ENCODE measurements at regions not wholly inside any gene's neighbourhood (a gene's known extent, or its start where the extent isn't known, plus 50 kb on each side); places are given as distances from the start of the nearest gene placed in this dataset.

DNA sequence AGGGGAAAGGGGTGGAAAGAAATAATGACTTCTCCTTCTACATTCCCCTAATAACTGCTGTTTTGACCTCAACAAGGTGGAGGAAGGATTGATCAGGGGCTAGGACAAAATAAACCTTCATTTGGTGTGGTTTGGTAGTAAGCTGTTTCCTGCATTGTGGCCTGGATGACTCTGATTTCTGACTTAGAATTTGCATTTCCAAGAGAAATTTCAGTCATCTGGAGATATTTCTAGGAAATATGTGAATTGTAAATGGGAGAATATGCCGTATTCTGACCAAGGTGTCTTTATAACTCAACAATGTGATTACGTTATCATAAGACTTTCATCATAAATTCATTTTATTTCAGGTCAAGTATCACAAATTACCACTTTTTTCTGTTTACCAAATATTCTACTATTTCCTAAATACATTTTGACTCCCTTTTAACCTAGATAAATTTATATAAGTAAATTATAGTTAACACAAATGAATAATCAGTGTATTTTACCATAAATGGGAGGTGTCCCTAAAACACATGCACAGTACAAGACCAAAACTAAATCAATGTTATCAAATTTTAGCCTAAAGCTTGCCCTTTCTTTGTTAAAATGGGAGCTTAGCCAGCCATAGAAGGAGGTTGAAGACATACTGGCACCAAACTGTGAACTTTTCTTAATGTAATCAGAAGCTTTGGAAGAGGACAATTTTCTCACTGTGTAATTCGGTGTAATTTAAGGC, 828.8 kb downstream of the TMTC2 start:
- no TSS peak for BruUV-seq (replicated peaks)
- Histone ChIP-seq H2BK5ac (ENCODE audit: low read depth, low read length, poor library complexity, severe bottlenecking) (no peak overlapping the region), H2AFZ (replicated peaks; ENCODE audit: low read length, poor library complexity) (no peak overlapping the region), H2BK20ac (ENCODE audit: low read depth, low read length) (no peak overlapping the region), H3K56ac (ENCODE audit: extremely low read depth, insufficient read depth, low read length) (no peak overlapping the region), H2BK15ac (ENCODE audit: low read depth, low read length) (no peak overlapping the region), H3K9ac (ENCODE audit: low read depth, low read length) (no peak overlapping the region), H3K4me1 (ENCODE audit: control insufficient read depth, insufficient read depth, low read length) (no peaks in the 10 kb centered on the region), H3K9me1 (ENCODE audit: insufficient read depth, low read length) (no peaks in the 10 kb centered on the region), H4K8ac (ENCODE audit: low read depth in 2 of 2, low read length in 2 of 2) (no peak overlapping the region), H2BK120ac (ENCODE audit: low read depth, low read length) (no peak overlapping the region), H3K27ac (ENCODE audit: insufficient read depth, low read length) (no peak overlapping the region), H4K20me1 (ENCODE audit: insufficient read depth, low read length) (no peaks in the 10 kb centered on the region), H3K9me3 (ENCODE audit: control insufficient read depth, insufficient read depth, low read length) (peaks cover 2% of the 10 kb centered on the region; the same call in 1 of the 2 replicates), H3K4me3 (ENCODE audit: insufficient read depth, low read depth, low read length) (no peak overlapping the region), H2AK5ac (ENCODE audit: low read depth, low read length) (no peak overlapping the region), H4K5ac (ENCODE audit: low read depth, low read length) (no peak overlapping the region), H3K79me1 (ENCODE audit: low read depth in 1 of 2, low read length in 2 of 2) (no peaks in the 10 kb centered on the region), H4K91ac (ENCODE audit: insufficient read depth, low read depth, low read length) (no peak overlapping the region), H3K36me3 (ENCODE audit: control insufficient read depth, insufficient read depth, low read length) (no peaks in the 10 kb centered on the region), H3K14ac (replicated peaks; ENCODE audit: low read depth, low read length) (no peak overlapping the region), H3K4me2 (ENCODE audit: low read depth, low read length) (no peak overlapping the region), H3K23ac (ENCODE audit: low read depth, low read length) (no peak overlapping the region), H3K18ac (ENCODE audit: low read depth, low read length) (no peak overlapping the region), H3K27me3 (ENCODE audit: control insufficient read depth, insufficient read depth, low read length) (no peaks in the 10 kb centered on the region), H2AK9ac (replicated peaks; ENCODE audit: low read depth, low read length, poor library complexity) (no peak overlapping the region), H3K4ac (ENCODE audit: low read depth, low read length) (no peak overlapping the region)
- ChIA-PET POLR2A (ENCODE audit: unreplicated experiment) (no interaction called here), CTCF (no interaction called here)
- no CpG with 5 or more reads among the region's 3 CpGs for WGBS, 2 experiments (ENCODE audit: extremely low coverage in 2 of 2, insufficient read length in 1 of 2)
- intact Hi-C loops (cut with micrococcal nuclease), result no loop called here
- in situ Hi-C loops (cut with MboI; ENCODE audit: low sequenced_read_pairs), result no loop called here
- DNase-seq (no peak), ATAC-seq (ENCODE audit: low read depth) (no peak)
- no peak for TF ChIP-seq MXI1 (IDR thresholded peaks at IDR 0.05; ENCODE audit: borderline replicate concordance, low read depth, low read length)
- TF ChIP-seq, protein P1, sequence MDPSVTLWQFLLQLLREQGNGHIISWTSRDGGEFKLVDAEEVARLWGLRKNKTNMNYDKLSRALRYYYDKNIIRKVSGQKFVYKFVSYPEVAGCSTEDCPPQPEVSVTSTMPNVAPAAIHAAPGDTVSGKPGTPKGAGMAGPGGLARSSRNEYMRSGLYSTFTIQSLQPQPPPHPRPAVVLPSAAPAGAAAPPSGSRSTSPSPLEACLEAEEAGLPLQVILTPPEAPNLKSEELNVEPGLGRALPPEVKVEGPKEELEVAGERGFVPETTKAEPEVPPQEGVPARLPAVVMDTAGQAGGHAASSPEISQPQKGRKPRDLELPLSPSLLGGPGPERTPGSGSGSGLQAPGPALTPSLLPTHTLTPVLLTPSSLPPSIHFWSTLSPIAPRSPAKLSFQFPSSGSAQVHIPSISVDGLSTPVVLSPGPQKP (IDR thresholded peaks at IDR 0.05; ENCODE audit: borderline replicate concordance, low read depth, low read length), result no peak
- no peak for TF ChIP-seq MAZ (IDR thresholded peaks at IDR 0.05; ENCODE audit: borderline replicate concordance, low read depth, low read length)
- TF ChIP-seq RAD21 (IDR thresholded peaks at IDR 0.05; ENCODE audit: low read length), result no peak
- TF ChIP-seq NFE2L2 (IDR thresholded peaks at IDR 0.05; ENCODE audit: low read depth, low read length), result no peak
- no peak for TF ChIP-seq FOS (IDR thresholded peaks at IDR 0.05; ENCODE audit: low read depth, low read length)
- TF ChIP-seq RCOR1 (IDR thresholded peaks at IDR 0.05; ENCODE audit: insufficient replicate concordance, low read length), result no peak
- no peak for TF ChIP-seq CHD1 (IDR thresholded peaks at IDR 0.05; ENCODE audit: low read depth, low read length)
- TF ChIP-seq, protein P2, sequence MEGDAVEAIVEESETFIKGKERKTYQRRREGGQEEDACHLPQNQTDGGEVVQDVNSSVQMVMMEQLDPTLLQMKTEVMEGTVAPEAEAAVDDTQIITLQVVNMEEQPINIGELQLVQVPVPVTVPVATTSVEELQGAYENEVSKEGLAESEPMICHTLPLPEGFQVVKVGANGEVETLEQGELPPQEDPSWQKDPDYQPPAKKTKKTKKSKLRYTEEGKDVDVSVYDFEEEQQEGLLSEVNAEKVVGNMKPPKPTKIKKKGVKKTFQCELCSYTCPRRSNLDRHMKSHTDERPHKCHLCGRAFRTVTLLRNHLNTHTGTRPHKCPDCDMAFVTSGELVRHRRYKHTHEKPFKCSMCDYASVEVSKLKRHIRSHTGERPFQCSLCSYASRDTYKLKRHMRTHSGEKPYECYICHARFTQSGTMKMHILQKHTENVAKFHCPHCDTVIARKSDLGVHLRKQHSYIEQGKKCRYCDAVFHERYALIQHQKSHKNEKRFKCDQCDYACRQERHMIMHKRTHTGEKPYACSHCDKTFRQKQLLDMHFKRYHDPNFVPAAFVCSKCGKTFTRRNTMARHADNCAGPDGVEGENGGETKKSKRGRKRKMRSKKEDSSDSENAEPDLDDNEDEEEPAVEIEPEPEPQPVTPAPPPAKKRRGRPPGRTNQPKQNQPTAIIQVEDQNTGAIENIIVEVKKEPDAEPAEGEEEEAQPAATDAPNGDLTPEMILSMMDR (conservative IDR thresholded peaks at IDR 0.05; ENCODE audit: low read depth, low read length), result no peak
- TF ChIP-seq RFX5 (IDR thresholded peaks at IDR 0.05; ENCODE audit: low read depth, low read length), result no peak
- TF ChIP-seq MAFK (IDR thresholded peaks at IDR 0.05; ENCODE audit: low read depth, low read length), result no peak
- TF ChIP-seq POLR2A (IDR thresholded peaks at IDR 0.05; ENCODE audit: low read depth, low read length), result no peak
- TF ChIP-seq BHLHE40 (IDR thresholded peaks at IDR 0.05; ENCODE audit: low read depth, low read length), result no peak
- dilution Hi-C loops (cut with HindIII; ENCODE audit: low sequenced_read_pairs, unreplicated experiment), result no loop called here

Measured in IMR-90 (cell line).